GM12872 (cell line): ENCODE measurements at regions not wholly inside any gene's neighbourhood (a gene's known extent, or its start where the extent isn't known, plus 50 kb on each side); places are given as distances from the start of the nearest gene placed in this dataset.

Experiments
- CTCF ChIP-seq: IDR thresholded peaks from 3 replicates; pipeline ENCODE4 v1.5.1; 2011; ENCODE audit warnings: low read depth, mild to moderate bottlenecking, low read length, moderate library complexity; ENCODE audit not compliant: insufficient read depth

GRCh38 chr12:59940631-59941342 is 345.0 kb downstream of the SLC16A7 start:
- TF ChIP-seq CTCF, result no peak

- no peak for TF ChIP-seq CTCF
These were observed 345.6 kb downstream of the SLC16A7 start for GRCh38 chr12:59941461-59941860.

- TF ChIP-seq CTCF, result no peak
These were observed 348.3 kb downstream of the SLC16A7 start for GRCh38 chr12:59944177-59944576.

GRCh38 chr12:59946635-59947034 is 350.8 kb downstream of the SLC16A7 start:
- no peak for TF ChIP-seq CTCF

GRCh38 chr12:59963546-59963945 is 367.7 kb downstream of the SLC16A7 start:
- no peak for TF ChIP-seq CTCF

- no peak for TF ChIP-seq CTCF
These were observed 377.1 kb downstream of the SLC16A7 start for GRCh38 chr12:59972905-59973304.

GRCh38 chr12:59973515-59973914 is 377.7 kb downstream of the SLC16A7 start:
- no peak for TF ChIP-seq CTCF
